Urinary bladder (tissue), 3 donors: ENCODE measurements at regions not wholly inside any gene's neighbourhood (a gene's known extent, or its start where the extent isn't known, plus 50 kb on each side); places are given as distances from the start of the nearest gene placed in this dataset.
"Not testable (repeated sequence)": the region's sequence is repeated elsewhere in the genome, so short reads cannot be mapped to it uniquely, and the experiment has no call there.

Experiments used
- DNase-seq: peaks from one replicate; pipeline ENCODE4 v3.0.0-alpha.2; 2015; ENCODE audit errors: extremely low spot score
- H3K27ac ChIP-seq: one replicate; pipeline ENCODE4 v1.5.1; 2013; ENCODE audit warnings: low read depth, mild to moderate bottlenecking, moderate library complexity
- H3K36me3 ChIP-seq: one replicate; pipeline ENCODE4 v1.6.1; 2013; ENCODE audit warnings: mild to moderate bottlenecking, moderate library complexity; ENCODE audit not compliant: insufficient read depth
- H3K4me1 ChIP-seq: one replicate; pipeline ENCODE4 v1.6.1; 2013; ENCODE audit warnings: mild to moderate bottlenecking, moderate library complexity; ENCODE audit not compliant: insufficient read depth
- H3K4me3 ChIP-seq: one replicate; pipeline ENCODE4 v1.5.1; 2013; ENCODE audit warnings: low read depth, low read length
- WGBS: extraction: QIAGEN DNeasy Blood & Tissue Kit; methylation state at CpG from one replicate; pipeline ENCODE4 v1.1.7; 2013; 5-methylcytosine and 5-hydroxymethylcytosine counted together
- donor health status: healthy with polysubstance abuse.
- donor health status: healthy.

DNA sequence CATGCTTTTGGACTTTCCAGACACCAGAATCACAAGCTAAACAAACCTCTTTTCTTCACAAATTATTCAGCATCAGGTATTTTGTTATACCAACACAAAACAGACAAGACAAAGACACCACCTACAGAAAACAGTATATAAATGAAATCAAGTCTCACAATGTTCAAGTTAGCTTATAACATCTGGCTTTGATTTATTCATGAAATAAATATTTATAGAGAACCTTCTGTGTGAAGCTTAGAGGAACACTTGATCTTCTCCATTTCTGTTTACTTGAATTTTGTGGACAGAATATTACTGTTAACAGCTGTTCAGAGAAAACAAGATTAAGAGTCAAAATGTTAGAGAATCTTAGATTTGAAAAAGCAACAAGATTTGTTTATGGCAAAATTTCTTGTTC is 137.4 kb upstream of the PRR16 start:
- no peaks in the 10 kb centered on the region for H3K4me1 ChIP-seq
- DNase-seq = no peak

DNA sequence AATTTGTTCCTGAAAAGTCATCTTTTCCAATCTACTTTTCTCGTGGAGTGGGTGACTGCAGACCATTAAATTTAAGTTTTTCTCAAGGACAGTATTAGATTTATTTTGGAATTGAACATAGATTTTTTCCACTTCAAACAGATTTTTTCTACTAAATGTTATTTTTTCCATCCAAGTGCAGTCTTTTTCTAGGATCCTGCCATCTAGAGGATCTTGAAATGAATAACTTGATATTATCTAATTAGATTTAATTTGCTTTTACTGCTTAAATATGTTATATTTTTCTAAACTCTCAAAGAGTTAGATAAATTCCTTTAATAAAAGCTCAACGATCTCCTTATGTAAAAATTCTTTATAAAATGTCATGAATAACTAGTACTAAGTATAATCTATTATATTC is 136.9 kb upstream of the PRR16 start:
- no peak overlapping the region for H3K27ac ChIP-seq
- H3K36me3 ChIP-seq = no peaks in the 10 kb centered on the region
- no peaks in the 10 kb centered on the region for H3K4me1 ChIP-seq
- H3K4me3 ChIP-seq = no peak overlapping the region
- no peak for DNase-seq
- WGBS = 46% methylated on average over 2 of the region's 2 CpGs

More for the DNA sequence above, 137.4 kb upstream of the PRR16 start:
- no peak overlapping the region for H3K4me3 ChIP-seq
- no peak overlapping the region for H3K27ac ChIP-seq
- no peaks in the 10 kb centered on the region for H3K36me3 ChIP-seq

DNA sequence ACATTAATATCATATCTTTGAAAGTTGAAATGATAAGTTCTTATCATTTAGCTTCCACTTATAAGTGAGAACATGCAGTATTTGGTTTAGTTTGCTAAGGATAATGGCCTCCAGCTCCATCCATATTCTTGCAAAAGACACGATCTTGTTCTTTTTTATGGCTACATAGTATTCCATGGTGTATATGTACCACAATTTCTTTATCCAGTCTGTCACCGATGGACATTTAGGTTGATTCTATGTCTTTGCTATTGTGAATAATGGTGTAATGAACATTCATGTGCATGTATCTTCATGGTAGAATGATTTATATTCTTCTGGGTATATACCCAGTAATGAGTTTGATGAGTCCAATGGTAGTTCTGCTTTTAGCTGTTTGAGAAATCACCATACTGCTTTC is 135.0 kb upstream of the PRR16 start:
- Histone ChIP-seq H3K4me1 (no peaks in the 10 kb centered on the region), H3K4me3 (no peak overlapping the region), H3K36me3 (no peaks in the 10 kb centered on the region), H3K27ac (no peak overlapping the region)
- WGBS = 96% methylated on average over 2 of the region's 2 CpGs
- no peak for DNase-seq

DNA sequence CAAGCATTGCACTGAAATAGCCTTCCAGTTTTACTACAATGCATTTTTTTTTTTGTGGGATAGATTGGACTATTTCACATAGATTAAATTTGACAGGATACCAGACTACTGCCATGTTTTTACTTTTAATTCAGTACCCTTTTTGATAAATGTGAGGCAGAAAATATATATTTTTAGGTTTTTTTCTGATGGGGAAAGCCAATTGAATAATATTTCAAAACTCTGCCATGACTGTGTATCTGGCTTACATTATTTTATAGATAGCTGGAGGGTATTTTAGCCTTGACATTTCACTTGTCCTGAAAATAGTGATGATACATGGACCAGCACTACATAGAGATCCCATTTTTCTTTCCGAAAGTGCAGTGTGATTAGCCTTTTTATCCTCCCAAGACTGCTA is 133.5 kb upstream of the PRR16 start:
- WGBS = 90% methylated on average over 1 of the region's 1 CpG
- Histone ChIP-seq H3K36me3 (no peaks in the 10 kb centered on the region), H3K27ac (no peak overlapping the region), H3K4me3 (no peak overlapping the region), H3K4me1 (no peaks in the 10 kb centered on the region)
- DNase-seq = no peak

DNA sequence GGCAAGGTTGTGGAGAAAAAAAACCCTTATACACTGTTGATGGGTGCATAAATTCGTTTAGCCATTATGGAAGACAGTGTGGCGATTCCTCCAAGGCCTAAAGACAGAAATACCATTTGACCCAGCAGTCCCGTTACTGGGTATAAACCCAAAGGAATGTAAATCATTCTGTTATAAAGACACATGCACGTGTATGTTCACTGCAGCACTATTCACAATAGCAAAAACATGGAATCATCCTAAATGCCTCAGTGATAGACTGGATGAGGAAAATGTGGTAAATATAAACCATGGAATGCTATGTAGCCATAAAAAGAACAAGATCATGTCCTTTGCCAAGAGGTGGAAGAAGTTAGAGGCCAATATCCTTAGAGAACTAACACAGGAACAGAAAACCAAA is 119.9 kb upstream of the PRR16 start:
- no peak overlapping the region for H3K27ac ChIP-seq
- no peak overlapping the region for H3K4me3 ChIP-seq
- WGBS = 73% methylated on average over 4 of the region's 4 CpGs
- no peaks in the 10 kb centered on the region for H3K4me1 ChIP-seq
- DNase-seq = no peak
- H3K36me3 ChIP-seq = no peaks in the 10 kb centered on the region

DNA sequence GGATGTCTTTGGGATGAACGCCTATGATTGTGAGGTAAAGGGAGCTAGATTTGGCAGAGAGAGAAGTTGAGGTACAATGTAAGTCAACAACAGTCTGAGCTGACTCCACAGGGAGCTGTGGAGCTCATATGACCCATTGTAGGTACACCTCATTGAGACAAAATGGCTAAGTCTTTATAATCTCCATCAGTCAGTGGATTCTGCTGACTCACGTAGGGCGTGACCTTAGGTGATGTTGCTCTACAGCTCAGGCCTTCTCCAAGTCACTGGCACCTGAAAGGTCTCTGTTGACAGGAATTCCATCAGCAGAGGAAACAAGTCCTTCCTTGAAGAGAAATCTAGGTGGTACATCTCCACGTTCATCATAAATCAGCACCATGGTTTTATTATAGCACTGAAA is 118.2 kb upstream of the PRR16 start:
- no peak for DNase-seq
- Histone ChIP-seq H3K4me3 (no peak overlapping the region), H3K36me3 (no peaks in the 10 kb centered on the region), H3K27ac (no peak overlapping the region), H3K4me1 (no peaks in the 10 kb centered on the region)
- 78% methylated on average over 4 of the region's 4 CpGs for WGBS

DNA sequence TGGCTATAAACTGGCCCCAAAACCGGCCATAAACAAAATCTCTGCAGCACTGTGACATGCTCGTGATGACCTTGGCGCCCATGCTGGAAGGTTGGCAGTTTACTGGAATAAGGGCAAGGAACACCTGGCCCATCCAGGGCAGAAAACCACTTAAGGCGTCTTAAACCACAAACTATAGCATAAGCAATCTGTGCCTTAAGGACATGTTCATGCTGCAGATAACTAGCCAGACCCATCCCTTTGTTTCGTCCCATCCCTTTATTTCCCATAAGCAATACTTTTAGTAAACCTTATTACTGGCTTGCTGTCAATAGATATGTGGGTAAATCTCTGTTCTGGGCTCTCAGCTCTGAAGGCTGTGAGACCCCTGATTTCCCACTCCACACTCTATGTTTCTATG is 113.0 kb upstream of the PRR16 start:
- WGBS = 84% methylated on average over 5 of the region's 5 CpGs

DNA sequence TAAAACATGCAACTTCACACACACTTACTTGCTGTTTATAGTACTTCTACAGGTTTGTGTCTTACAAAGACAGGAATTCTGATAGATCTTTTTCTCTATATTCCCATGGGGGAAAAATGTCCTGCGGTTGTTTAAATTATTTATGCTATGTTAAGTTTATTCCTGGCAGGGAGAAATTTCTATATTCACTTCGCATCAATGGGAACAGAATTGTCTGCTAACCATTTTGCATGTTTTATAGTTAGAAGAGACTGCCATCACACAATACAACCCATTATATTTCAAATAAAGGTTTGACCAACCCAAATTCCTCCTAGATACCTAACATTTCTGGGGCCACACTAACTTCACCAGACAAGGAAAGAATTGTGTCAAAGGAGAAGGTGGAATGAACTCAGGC is 110.0 kb upstream of the PRR16 start:
- H3K27ac ChIP-seq = no peak overlapping the region
- no peaks in the 10 kb centered on the region for H3K4me1 ChIP-seq
- no peaks in the 10 kb centered on the region for H3K36me3 ChIP-seq
- no peak overlapping the region for H3K4me3 ChIP-seq
- 80% methylated on average over 2 of the region's 2 CpGs for WGBS
- no peak for DNase-seq

More for the DNA sequence above, 113.0 kb upstream of the PRR16 start:
- DNase-seq, H3K36me3 ChIP-seq, H3K27ac ChIP-seq, H3K4me1 ChIP-seq, H3K4me3 ChIP-seq: not testable (repeated sequence)

DNA sequence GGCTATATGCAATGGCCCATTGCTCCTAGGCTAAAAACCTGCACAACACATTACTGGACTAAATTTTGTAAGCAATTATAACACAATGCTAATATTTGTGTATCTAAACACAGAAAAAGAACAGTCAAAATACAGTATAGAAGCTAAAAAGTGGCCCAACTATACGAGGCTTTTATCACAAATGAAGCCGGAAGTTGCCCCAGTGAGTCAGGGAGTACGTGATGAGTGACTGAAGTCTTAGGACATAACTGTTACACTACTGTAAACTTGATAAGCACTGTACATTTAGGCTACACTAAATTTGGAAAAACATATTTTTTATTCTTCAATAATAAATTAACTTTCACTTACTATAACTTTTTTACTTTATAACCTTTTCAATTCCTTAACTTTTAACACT is 105.2 kb upstream of the PRR16 start:
- WGBS = 84% methylated on average over 3 of the region's 3 CpGs
- Histone ChIP-seq H3K27ac (no peak overlapping the region), H3K36me3 (no peaks in the 10 kb centered on the region), H3K4me1 (no peaks in the 10 kb centered on the region), H3K4me3 (no peak overlapping the region)
- DNase-seq = no peak

DNA sequence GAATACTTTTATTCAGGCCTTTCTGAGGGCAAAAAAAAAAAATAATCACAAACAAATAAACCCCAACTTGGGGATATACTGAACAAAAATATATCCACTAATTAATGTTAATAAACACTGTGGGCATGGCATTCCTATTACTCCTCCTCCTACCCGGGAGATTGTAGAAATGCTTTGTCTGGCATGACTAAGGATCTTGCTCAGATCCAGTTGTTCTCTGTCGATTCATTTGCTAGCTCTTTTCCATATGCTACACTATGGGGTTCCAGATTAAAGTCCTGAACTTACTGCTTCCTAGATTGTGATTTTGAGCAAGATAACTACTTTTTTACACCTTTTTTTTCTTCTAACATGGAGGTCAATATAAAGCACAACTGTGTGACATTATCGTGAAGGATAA is 102.2 kb upstream of the PRR16 start:
- 86% methylated on average over 3 of the region's 3 CpGs for WGBS
- Histone ChIP-seq H3K36me3 (no peaks in the 10 kb centered on the region), H3K4me3 (no peak overlapping the region), H3K4me1 (no peaks in the 10 kb centered on the region), H3K27ac (no peak overlapping the region)
- no peak for DNase-seq

DNA sequence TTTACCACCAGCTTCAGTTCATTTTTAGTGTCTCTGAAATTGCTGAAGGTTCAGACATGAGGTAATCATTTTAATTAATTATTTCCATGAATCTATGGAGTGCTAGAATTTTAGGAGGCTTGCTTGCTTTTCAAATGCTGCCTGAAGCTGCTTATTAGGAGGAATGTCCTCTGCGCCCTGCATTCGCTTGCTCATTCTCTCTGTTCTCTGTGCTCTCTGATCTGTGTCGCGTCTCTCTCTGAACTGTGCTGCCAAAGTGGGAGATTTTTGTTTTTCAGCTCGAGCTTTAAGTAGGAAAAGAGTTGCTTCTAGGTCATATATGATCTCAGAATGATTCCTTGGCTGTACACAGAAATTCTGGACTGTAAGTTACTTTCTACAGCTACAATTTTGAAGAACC is 101.7 kb upstream of the PRR16 start:
- no peak overlapping the region for H3K4me3 ChIP-seq
- H3K36me3 ChIP-seq = no peaks in the 10 kb centered on the region
- no peak for DNase-seq
- no peaks in the 10 kb centered on the region for H3K4me1 ChIP-seq
- WGBS = 91% methylated on average over 5 of the region's 5 CpGs
- no peak overlapping the region for H3K27ac ChIP-seq

DNA sequence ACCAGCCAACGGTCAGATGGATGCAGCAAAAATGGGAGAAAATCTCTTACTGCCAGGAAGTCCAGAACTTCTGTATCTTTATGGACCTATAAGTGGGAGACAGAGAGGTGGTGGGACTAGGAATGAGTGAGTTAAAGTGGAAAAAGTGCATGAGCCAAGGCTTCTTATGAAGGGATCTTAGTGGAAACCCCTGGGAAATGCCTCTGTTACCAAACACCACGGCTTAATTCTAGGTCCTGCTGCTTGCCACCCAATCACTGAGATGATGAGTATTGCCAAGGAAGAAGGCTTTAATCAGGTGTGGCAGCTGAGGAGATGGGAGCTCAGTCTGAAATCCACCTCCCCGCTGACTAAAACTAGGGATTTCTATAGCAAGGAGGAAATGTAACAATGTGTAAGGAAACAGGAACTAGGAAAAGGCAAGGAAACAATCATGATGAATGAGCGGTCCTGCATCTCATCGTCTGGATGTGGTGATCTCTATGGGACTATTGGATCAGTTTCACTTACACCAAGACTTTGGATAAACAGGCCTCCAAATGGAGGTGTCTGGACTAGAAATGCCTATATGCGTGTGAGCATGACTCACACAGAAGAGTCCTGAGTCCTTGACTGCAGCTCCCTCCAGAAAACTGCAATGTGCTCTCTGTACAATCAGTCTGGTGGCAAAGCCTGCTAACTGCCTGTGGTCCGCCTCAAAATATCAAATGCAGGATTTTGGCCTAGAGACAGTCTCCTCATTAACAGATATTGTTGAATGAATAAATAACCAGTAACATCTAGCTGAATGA is 98.2 kb upstream of the PRR16 start:
- no peak for DNase-seq

DNA sequence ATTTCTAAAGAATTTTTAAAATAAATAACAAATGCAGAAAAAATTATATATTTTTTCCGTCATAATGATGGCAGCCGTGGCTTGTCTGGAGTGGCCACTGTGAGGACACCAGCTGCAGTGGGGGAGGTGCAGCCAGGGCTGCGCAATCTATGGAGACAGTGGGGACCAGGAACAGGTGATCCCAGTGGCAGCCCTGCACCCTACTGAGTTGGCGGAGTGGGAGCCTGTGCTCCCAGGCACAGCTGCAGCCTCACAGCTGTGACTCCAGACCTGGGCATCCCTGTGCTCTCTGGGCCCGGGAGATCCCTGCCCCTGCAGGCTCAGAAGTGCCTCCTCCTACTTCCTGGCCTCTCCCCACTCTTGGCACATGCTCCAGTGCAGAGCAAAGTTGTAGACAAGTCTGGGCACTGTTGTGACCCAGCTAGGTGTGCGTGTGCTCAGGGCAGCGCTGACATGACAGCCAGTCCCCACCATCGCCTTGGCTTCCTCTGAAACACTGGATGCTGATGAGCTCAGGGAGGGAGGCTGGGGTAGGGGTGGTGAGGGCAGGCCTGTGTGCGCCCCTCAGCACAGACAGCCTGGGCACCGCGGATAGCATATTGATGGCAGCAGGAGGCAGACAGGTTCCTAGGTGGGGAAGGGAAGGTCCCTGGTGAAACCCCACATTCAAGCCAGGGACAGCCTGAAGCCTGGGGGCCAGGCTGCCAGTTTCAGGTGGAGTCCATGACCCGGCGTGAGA is 96.0 kb upstream of the PRR16 start:
- no peak for DNase-seq
- 95% methylated on average over 13 of the region's 13 CpGs for WGBS

More for the DNA sequence above, 98.2 kb upstream of the PRR16 start:
- H3K4me1 ChIP-seq = no peaks in the 10 kb centered on the region
- H3K27ac ChIP-seq = no peak overlapping the region
- no peak overlapping the region for H3K4me3 ChIP-seq
- 85% methylated on average over 7 of the region's 7 CpGs for WGBS
- no peaks in the 10 kb centered on the region for H3K36me3 ChIP-seq

DNA sequence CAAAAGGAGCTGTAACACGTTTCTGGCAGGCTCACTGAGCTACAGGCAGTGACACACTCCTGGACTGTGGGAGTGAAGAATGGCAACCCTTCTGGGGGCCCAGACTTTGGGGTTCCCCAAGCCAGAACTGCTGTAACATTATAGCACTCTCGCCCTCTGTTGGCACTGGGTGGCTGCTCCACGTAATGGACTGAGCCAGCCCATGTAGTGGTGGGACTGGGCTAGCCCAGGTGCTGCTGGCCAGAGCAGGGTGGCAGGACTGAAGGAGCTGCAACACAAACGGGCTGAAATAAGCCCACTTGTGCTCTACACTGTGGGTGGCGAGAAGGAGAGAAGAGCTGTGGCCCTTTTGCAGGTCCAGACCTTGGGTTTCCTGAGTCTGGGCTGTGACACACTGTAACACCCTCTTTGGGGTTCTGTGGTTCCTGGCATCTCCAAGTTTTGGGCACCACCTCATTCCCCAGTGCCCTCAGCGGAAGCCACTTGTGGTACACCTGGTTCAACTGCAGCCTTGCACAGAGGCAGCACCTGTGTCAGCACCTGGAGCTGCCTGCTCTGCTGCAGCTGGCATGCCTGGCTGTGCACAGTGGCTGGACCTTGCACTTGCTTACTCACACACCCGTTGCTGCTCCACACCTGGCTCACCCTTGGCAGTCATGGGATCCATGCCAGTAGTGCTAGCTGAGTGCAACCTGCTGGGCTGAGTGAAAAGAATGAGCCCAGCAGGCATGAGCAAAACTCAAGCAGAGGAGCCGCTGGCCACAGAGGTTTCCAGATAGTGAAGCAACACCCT is 95.0 kb upstream of the PRR16 start:
- H3K27ac ChIP-seq = no peak overlapping the region
- no peaks in the 10 kb centered on the region for H3K4me1 ChIP-seq
- H3K36me3 ChIP-seq = no peaks in the 10 kb centered on the region
- no peak for DNase-seq
- no peak overlapping the region for H3K4me3 ChIP-seq
- 90% methylated on average over 8 of the region's 8 CpGs for WGBS

More for the DNA sequence above, 96.0 kb upstream of the PRR16 start:
- Histone ChIP-seq H3K27ac (no peak overlapping the region), H3K36me3 (no peaks in the 10 kb centered on the region), H3K4me3 (no peak overlapping the region), H3K4me1 (no peaks in the 10 kb centered on the region)
